Natural killer cell (primary cell): ENCODE measurements at regions not wholly inside any gene's neighbourhood (a gene's known extent, or its start where the extent isn't known, plus 50 kb on each side); places are given as distances from the start of the nearest gene placed in this dataset.

ENCODE experiments used
- ATAC-seq, 3 donors: fragments of 150-1000 bp in 2 of 3; fragments of 200-7000 bp in 1 of 3; cut with Tn5 transposase; 1 replicate in 1 of 3; 2 replicates in 2 of 3; pipeline ENCODE4 v1.10.0; 2021; ENCODE audit warnings: mild to moderate bottlenecking in 2 of 3, moderate library complexity in 2 of 3
- DNase-seq, 2 donors: peaks; one replicate each; pipeline versions ENCODE4 v3.0.0 to v3.0.0-alpha.2; 2013 to 2021; ENCODE audit warnings: mixed read lengths in 1 of 2
- H3K27ac ChIP-seq: one replicate; pipeline ENCODE4 v1.5.1; 2013; ENCODE audit warnings: mild to moderate bottlenecking, low read length
- H3K27me3 ChIP-seq: one replicate; pipeline ENCODE4 v1.6.1; 2013; ENCODE audit warnings: low read length; ENCODE audit not compliant: control insufficient read depth, insufficient read depth
- H3K36me3 ChIP-seq: one replicate; pipeline ENCODE4 v1.6.1; 2013; ENCODE audit warnings: low read length; ENCODE audit not compliant: control insufficient read depth, insufficient read depth
- H3K4me1 ChIP-seq: one replicate; pipeline ENCODE4 v1.6.1; 2013; ENCODE audit warnings: low read length; ENCODE audit not compliant: control insufficient read depth, insufficient read depth
- H3K4me3 ChIP-seq: one replicate; pipeline ENCODE4 v1.5.1; 2013; ENCODE audit warnings: low read length
- H3K9me3 ChIP-seq: one replicate; pipeline ENCODE4 v1.6.1; 2013; ENCODE audit warnings: low read length; ENCODE audit not compliant: control insufficient read depth, insufficient read depth
- H3K27ac Mint-ChIP-seq, 2 donors: one replicate each; pipeline ENCODE4 v1.8.0; 2022; ENCODE audit warnings: mild to moderate bottlenecking in 2 of 2, mixed read lengths in 2 of 2, moderate library complexity in 1 of 2
- H3K27me3 Mint-ChIP-seq, 2 donors: one replicate each; pipeline ENCODE4 v1.8.0; 2022; ENCODE audit warnings: low read depth in 2 of 2, mixed read lengths in 2 of 2
- H3K36me3 Mint-ChIP-seq: one replicate; pipeline ENCODE4 v1.8.0; 2022; ENCODE audit warnings: mixed read lengths
- H3K4me1 Mint-ChIP-seq, 2 donors: one replicate each; pipeline ENCODE4 v1.8.0; 2022; ENCODE audit warnings: mixed read lengths in 2 of 2
- H3K4me3 Mint-ChIP-seq: one replicate; pipeline ENCODE4 v1.8.0; 2022; ENCODE audit warnings: mild to moderate bottlenecking, moderate library complexity, mixed read lengths
- H3K9me3 Mint-ChIP-seq, 2 donors: one replicate each; pipeline ENCODE4 v1.8.0; 2022; ENCODE audit warnings: mixed read lengths in 2 of 2
- WGBS: methylation state at CpG from one replicate; pipeline ENCODE4 v1.1.7; 2013; ENCODE audit warnings: missing lambda C conversion rate; ENCODE audit not compliant: insufficient coverage; 5-methylcytosine and 5-hydroxymethylcytosine counted together
- intact Hi-C: fragments of 100-400 bp; cut with micrococcal nuclease; formaldehyde crosslinking; loops from one replicate; pipeline ENCODE4 v1.14.2; 2022
- TF ChIP-seq, protein P1 (sequence below): fragments of 200-600 bp; IDR thresholded peaks from one replicate; pipeline ENCODE4 v1.8.0; 2022; ENCODE audit warnings: antibody characterized with exemption

DNA sequence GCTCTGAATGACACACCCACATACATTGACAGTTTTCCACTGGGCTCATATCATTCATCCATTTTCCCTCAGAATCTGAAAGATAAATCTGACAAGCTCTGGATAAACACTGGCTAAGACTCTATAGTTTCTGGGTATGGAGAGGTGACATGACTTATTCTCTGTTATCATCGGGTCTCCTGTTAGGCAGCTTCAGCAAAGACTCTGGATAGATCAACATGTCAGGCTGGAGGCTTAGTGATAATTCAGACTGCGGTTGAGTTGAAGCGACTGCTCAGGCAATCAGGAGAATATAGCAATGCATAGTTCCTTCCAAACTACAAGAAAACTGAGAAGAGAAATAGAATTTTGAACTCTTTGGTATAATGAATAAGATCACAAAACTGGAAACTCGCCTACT lies 394.6 kb downstream of the CBLN4 start:
- Mint-ChIP-seq H3K36me3 (no peaks in the 10 kb centered on the region), H3K9me3 (peaks cover 4 to 9% of the 10 kb centered on the region in 2 donors)

DNA sequence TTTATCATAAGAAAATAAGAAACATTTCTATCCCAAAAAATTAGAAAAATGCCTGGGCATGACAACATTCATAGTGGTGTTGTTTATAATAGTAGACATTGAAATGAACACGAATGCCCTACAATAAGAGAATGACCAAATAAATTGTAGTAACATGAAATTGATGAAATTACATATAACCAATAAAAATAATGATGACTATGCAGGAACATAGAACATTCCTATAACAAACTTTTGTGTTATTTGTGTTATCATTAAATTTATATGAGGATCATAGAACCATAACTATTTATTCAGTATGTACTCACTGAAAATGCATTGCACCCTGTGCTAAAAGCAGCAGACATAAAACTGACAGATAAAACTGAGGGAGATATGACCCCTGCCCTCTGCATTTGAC lies 399.7 kb downstream of the CBLN4 start:
- no peaks in the 10 kb centered on the region for H3K27me3 ChIP-seq
- no peaks in the 10 kb centered on the region for H3K36me3 ChIP-seq
- H3K4me1 Mint-ChIP-seq: no peaks in the 10 kb centered on the region
- intact Hi-C loops: no loop called here
- H3K9me3 Mint-ChIP-seq: peaks cover 8 to 11% of the 10 kb centered on the region in 2 donors
- no peaks in the 10 kb centered on the region for H3K4me1 ChIP-seq
- DNase-seq (no peak), ATAC-seq (no peak)
- no peak overlapping the region for H3K4me3 Mint-ChIP-seq
- H3K27ac Mint-ChIP-seq: no peak overlapping the region
- no peak overlapping the region for H3K27ac ChIP-seq
- H3K9me3 ChIP-seq: no peaks in the 10 kb centered on the region
- H3K36me3 Mint-ChIP-seq: no peaks in the 10 kb centered on the region
- H3K4me3 ChIP-seq: no peak overlapping the region
- no peaks in the 10 kb centered on the region for H3K27me3 Mint-ChIP-seq
- no CpG with 5 or more reads among the region's 1 CpG for WGBS
- TF ChIP-seq, protein P1, sequence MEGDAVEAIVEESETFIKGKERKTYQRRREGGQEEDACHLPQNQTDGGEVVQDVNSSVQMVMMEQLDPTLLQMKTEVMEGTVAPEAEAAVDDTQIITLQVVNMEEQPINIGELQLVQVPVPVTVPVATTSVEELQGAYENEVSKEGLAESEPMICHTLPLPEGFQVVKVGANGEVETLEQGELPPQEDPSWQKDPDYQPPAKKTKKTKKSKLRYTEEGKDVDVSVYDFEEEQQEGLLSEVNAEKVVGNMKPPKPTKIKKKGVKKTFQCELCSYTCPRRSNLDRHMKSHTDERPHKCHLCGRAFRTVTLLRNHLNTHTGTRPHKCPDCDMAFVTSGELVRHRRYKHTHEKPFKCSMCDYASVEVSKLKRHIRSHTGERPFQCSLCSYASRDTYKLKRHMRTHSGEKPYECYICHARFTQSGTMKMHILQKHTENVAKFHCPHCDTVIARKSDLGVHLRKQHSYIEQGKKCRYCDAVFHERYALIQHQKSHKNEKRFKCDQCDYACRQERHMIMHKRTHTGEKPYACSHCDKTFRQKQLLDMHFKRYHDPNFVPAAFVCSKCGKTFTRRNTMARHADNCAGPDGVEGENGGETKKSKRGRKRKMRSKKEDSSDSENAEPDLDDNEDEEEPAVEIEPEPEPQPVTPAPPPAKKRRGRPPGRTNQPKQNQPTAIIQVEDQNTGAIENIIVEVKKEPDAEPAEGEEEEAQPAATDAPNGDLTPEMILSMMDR: no peak

More for the DNA sequence above, 394.6 kb downstream of the CBLN4 start:
- DNase-seq (no peak), ATAC-seq (no peak)
- Histone ChIP-seq H3K27ac (no peak overlapping the region), H3K4me3 (no peak overlapping the region), H3K4me1 (no peaks in the 10 kb centered on the region), H3K27me3 (no peaks in the 10 kb centered on the region), H3K9me3 (no peaks in the 10 kb centered on the region), H3K36me3 (no peaks in the 10 kb centered on the region)
- H3K27me3 Mint-ChIP-seq: no peaks in the 10 kb centered on the region
- TF ChIP-seq, protein P1: no peak
- WGBS: 97% methylated on average over 3 of the region's 4 CpGs
- no peaks in the 10 kb centered on the region for H3K4me1 Mint-ChIP-seq
- no peak overlapping the region for H3K4me3 Mint-ChIP-seq
- H3K27ac Mint-ChIP-seq: no peak overlapping the region
- intact Hi-C loops: no loop called here

DNA sequence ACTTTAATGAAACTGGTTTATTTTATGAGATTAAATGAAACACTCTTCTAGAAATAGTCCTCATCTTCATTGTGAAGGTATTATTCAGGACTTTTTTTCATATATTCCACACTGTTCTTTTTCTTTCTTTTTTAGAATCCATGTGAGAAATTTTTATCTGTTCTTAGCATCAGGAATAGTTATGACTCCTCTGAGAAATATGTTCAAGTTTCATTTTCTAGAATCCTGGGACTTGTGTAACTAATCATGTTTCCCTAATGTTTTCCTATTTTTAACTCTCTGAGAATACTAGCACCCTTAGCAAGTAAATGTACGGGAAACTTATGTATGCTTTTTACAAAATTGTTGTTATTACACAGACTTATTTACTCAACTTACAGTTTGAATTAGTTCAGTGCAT lies 407.8 kb downstream of the CBLN4 start:
- Histone ChIP-seq H3K27ac (no peak overlapping the region), H3K36me3 (no peaks in the 10 kb centered on the region), H3K4me3 (no peak overlapping the region), H3K9me3 (no peaks in the 10 kb centered on the region), H3K27me3 (no peaks in the 10 kb centered on the region), H3K4me1 (no peaks in the 10 kb centered on the region)
- intact Hi-C loops: no loop called here
- Mint-ChIP-seq H3K27me3 (no peaks in the 10 kb centered on the region), H3K36me3 (no peaks in the 10 kb centered on the region), H3K9me3 (peaks cover 0 to 3% of the 10 kb centered on the region in 2 donors), H3K27ac (no peak overlapping the region), H3K4me3 (no peak overlapping the region), H3K4me1 (no peaks in the 10 kb centered on the region)
- DNase-seq (no peak), ATAC-seq (no peak)
- WGBS: no CpG with 5 or more reads among the region's 1 CpG
- TF ChIP-seq, protein P1: no peak

DNA sequence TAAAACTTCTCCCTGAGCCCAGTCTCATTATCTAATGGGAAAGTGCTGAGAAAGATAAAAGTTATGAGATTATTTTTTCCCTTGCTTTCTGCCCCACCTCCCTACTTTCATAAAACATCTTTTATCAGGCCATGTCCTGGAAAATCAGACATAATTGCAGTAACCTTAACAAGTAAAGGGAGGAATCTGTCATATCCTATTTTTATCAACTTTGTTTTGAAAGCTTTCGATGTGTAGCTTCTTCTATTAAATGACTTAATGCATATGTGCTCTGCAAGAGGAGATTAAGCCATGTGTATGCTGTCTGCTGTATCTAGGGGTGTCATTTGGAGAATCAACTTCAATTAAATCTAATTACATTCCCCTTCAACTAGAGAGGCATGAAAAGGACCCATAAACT lies 408.9 kb downstream of the CBLN4 start:
- Mint-ChIP-seq H3K4me1 (no peaks in the 10 kb centered on the region), H3K27me3 (no peaks in the 10 kb centered on the region), H3K4me3 (no peak overlapping the region), H3K9me3 (peaks cover 3 to 4% of the 10 kb centered on the region in 2 donors), H3K27ac (no peak overlapping the region), H3K36me3 (no peaks in the 10 kb centered on the region)
- TF ChIP-seq, protein P1: no peak
- Histone ChIP-seq H3K4me1 (no peaks in the 10 kb centered on the region), H3K27ac (no peak overlapping the region), H3K4me3 (no peak overlapping the region), H3K36me3 (no peaks in the 10 kb centered on the region), H3K9me3 (no peaks in the 10 kb centered on the region), H3K27me3 (no peaks in the 10 kb centered on the region)
- no CpG with 5 or more reads among the region's 1 CpG for WGBS
- intact Hi-C loops: no loop called here
- DNase-seq (no peak), ATAC-seq (no peak)
